ENCODE measurements at regions not wholly inside any gene's neighbourhood (a gene's known extent, or its start where the extent isn't known, plus 50 kb on each side); places are given as distances from the start of the nearest gene placed in this dataset.

DNA sequence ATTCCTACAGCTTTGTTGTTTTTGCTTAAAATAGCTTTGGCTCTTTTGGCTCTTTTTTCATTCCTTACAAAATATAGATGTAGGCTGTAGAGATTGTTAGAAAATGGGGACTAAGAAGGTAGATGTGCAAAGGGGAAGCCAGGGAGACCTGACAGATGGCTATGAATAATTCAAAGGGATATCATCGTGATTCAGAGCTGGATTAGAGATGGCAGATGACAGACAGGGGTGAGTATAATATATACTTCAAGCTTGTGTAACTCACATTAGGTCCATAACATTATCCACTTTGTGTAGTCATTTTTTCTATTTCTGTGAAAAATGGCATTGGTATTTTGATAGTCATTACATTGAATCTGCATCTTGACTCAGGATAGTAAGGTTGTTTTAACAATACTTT is 422.9 kb upstream of the ST6GAL2 start:
- no peaks in the 10 kb centered on the region for H3K4me1 ChIP-seq (replicated peaks)
- no peak overlapping the region for H3K27ac ChIP-seq
- H3K9me3 ChIP-seq (replicated peaks): 0 out of 2 replicates have a peak, but pooled peaks cover 4% of the 10 kb centered on the region
- DNase-seq (ENCODE audit: low read depth in 1 of 2, low spot score in 2 of 2): no peak
- no peak overlapping the region for H3K4me3 ChIP-seq
- no peaks in the 10 kb centered on the region for H3K36me3 ChIP-seq
- H3K27me3 ChIP-seq (replicated peaks): no peaks in the 10 kb centered on the region

DNA sequence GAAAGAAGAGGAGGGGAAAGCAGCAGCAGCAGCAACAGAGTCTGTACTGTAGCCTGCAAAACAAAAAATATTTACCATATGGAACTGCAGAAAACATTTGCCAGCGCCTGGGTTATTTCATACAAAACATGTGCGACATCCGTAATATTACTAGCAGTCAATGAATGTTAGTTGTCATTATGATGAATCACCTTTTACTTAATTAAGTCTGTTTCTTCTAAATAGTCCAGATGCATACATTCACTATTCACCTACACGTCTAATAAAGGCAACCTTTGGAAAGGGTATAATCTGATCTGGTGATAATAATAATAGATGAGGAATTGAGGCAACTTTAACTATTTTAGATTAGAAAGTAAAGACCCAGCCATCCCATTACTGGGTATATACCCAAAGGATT is 426.3 kb upstream of the ST6GAL2 start:
- Histone ChIP-seq H3K36me3 (no peaks in the 10 kb centered on the region), H3K4me1 (replicated peaks) (no peaks in the 10 kb centered on the region), H3K27ac (no peak overlapping the region), H3K4me3 (no peak overlapping the region), H3K9me3 (replicated peaks) (0 out of 2 replicates have a peak, but pooled peaks cover 4% of the 10 kb centered on the region), H3K27me3 (replicated peaks) (no peaks in the 10 kb centered on the region)
- DNase-seq (ENCODE audit: low read depth in 1 of 2, low spot score in 2 of 2): no peak

DNA sequence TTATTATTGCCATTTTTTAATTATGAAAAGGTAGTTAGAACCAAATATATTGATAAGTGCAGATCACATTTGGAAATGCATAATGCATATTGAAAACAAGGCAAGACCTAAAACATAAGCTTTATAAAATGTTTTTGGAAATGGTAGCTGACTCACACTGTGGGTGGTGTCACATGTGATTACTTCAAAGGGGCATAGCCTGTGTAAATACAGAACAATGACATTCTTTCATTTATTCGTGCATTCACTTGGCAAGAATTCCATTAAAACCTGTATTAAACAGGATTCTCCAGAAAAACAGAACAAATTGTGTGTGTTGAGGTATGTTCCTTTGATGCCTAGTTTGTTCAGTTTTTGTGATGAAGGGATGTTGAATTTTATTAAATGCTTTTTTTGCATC is 427.3 kb upstream of the ST6GAL2 start:
- no peaks in the 10 kb centered on the region for H3K27me3 ChIP-seq (replicated peaks)
- no peaks in the 10 kb centered on the region for H3K36me3 ChIP-seq
- DNase-seq (ENCODE audit: low read depth in 1 of 2, low spot score in 2 of 2): no peak
- 0 out of 2 replicates have a peak, but pooled peaks cover 4% of the 10 kb centered on the region for H3K9me3 ChIP-seq (replicated peaks)
- H3K4me3 ChIP-seq: no peak overlapping the region
- H3K27ac ChIP-seq: no peak overlapping the region
- no peaks in the 10 kb centered on the region for H3K4me1 ChIP-seq (replicated peaks)

DNA sequence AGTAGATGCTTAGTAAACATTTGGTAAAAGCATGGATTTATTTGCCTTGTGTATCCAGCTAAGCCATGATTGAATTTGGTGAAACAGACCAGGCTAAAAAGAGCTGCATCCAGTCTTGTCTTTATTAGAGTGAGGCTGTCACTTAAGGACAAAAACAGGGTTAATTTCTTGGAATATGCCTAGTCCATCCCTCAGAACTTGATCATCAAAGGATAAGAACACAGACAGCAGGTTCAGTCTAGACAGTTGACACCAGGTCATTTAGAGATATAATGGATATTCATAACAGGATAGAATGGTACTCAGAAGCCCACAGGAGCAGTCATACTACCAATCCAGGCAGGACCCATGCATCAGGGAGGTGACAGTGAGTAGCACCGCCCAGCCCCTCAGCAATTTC is 434.9 kb upstream of the ST6GAL2 start:
- H3K36me3 ChIP-seq: no peaks in the 10 kb centered on the region
- H3K27ac ChIP-seq: no peak overlapping the region
- no peaks in the 10 kb centered on the region for H3K9me3 ChIP-seq (replicated peaks)

GRCh38 chr2:107322416-107322815 is 436.4 kb upstream of the ST6GAL2 start:
- no peak overlapping the region for H3K4me3 ChIP-seq
- H3K27me3 ChIP-seq (replicated peaks): no peaks in the 10 kb centered on the region
- H3K4me1 ChIP-seq (replicated peaks): no peaks in the 10 kb centered on the region
- DNase-seq (ENCODE audit: low read depth in 1 of 2, low spot score in 2 of 2): no peak
- no peak overlapping the region for H3K27ac ChIP-seq
- no peaks in the 10 kb centered on the region for H3K36me3 ChIP-seq
- no peaks in the 10 kb centered on the region for H3K9me3 ChIP-seq (replicated peaks)

More for the DNA sequence above, 434.9 kb upstream of the ST6GAL2 start:
- H3K4me3 ChIP-seq: no peak overlapping the region
- no peaks in the 10 kb centered on the region for H3K4me1 ChIP-seq (replicated peaks)
- no peaks in the 10 kb centered on the region for H3K27me3 ChIP-seq (replicated peaks)
- no peak for DNase-seq (ENCODE audit: low read depth in 1 of 2, low spot score in 2 of 2)

DNA sequence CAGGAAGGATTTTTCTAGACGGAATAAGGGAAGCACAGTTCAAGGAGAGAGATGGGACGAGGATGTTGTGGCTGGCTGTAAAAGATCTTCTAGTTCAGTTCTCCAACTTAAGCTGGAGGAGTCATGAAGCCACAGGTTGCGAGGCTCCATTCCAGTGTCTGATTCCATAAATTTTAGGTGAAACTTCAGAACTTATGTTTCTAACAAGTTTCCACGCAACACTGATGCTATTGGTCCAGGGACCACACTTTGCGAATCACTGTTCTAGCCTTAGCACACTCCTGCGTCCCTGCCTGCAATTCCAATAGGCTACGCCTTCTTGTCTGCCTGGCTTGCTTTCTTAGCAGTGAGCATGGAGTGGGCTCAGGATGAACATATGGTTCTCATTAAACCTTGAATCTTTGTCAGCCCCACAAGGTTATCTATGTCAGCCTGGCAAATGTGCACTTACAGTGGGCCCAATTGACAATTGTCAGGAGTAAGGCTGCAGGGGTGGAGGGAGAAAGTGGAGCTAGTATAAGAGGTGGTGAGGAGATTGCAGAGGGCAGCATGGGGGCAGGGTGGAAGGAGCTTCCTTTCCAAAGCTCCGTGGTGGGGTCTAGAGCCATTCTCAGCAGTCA is 438.1 kb upstream of the ST6GAL2 start:
- no peak overlapping the region for H3K27ac ChIP-seq

GRCh38 chr2:107325981-107326786 is 440.2 kb upstream of the ST6GAL2 start:
- no peaks in the 10 kb centered on the region for H3K36me3 ChIP-seq
- no peak overlapping the region for H3K27ac ChIP-seq
- 0 out of 2 replicates have a peak, but pooled peaks cover 3% of the 10 kb centered on the region for H3K9me3 ChIP-seq (replicated peaks)
- DNase-seq (ENCODE audit: low read depth in 1 of 2, low spot score in 2 of 2): no peak
- H3K4me1 ChIP-seq (replicated peaks): no peaks in the 10 kb centered on the region
- H3K4me3 ChIP-seq: no peak overlapping the region
- no peaks in the 10 kb centered on the region for H3K27me3 ChIP-seq (replicated peaks)

More for the DNA sequence above, 438.1 kb upstream of the ST6GAL2 start:
- Histone ChIP-seq H3K4me1 (replicated peaks) (no peaks in the 10 kb centered on the region), H3K4me3 (no peak overlapping the region), H3K9me3 (replicated peaks) (no peaks in the 10 kb centered on the region), H3K36me3 (no peaks in the 10 kb centered on the region), H3K27me3 (replicated peaks) (no peaks in the 10 kb centered on the region)
- DNase-seq (ENCODE audit: low read depth in 1 of 2, low spot score in 2 of 2): no peak

- H3K4me1 ChIP-seq (replicated peaks): no peaks in the 10 kb centered on the region
- H3K27ac ChIP-seq: no peak overlapping the region
- H3K36me3 ChIP-seq: no peaks in the 10 kb centered on the region
- no peaks in the 10 kb centered on the region for H3K27me3 ChIP-seq (replicated peaks)
- H3K9me3 ChIP-seq (replicated peaks): 0 out of 2 replicates have a peak, but pooled peaks cover 3% of the 10 kb centered on the region
- no peak for DNase-seq (ENCODE audit: low read depth in 1 of 2, low spot score in 2 of 2)
- no peak overlapping the region for H3K4me3 ChIP-seq
These were observed 448.3 kb upstream of the ST6GAL2 start for GRCh38 chr2:107334306-107334705.

DNA sequence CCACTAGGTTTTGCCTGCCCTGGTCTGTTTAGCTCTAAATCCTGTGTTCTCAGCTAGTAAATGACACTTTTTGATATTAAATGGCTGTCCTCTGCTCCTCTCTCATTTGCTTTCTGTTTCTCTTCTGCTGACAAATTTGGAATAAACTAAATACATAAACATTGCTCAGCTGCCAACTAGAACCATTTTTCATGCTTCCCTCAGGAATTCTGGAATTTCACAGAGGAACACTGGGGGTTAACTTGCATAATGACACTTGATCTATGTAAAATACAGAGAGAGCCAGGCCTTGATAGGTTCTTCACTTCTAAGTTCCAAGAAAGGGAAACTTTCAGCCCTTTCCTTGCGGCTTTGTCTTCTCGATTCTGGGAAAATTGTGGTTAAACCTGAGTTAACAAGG is 450.6 kb upstream of the ST6GAL2 start:
- H3K9me3 ChIP-seq (replicated peaks): no peaks in the 10 kb centered on the region
- DNase-seq (ENCODE audit: low read depth in 1 of 2, low spot score in 2 of 2): no peak
- no peak overlapping the region for H3K27ac ChIP-seq

GRCh38 chr2:107337209-107337898 is 451.4 kb upstream of the ST6GAL2 start:
- Histone ChIP-seq H3K27me3 (replicated peaks) (no peaks in the 10 kb centered on the region), H3K4me3 (no peak overlapping the region), H3K4me1 (replicated peaks) (no peaks in the 10 kb centered on the region), H3K36me3 (no peaks in the 10 kb centered on the region), H3K27ac (no peak overlapping the region), H3K9me3 (replicated peaks) (no peaks in the 10 kb centered on the region)
- no peak for DNase-seq (ENCODE audit: low read depth in 1 of 2, low spot score in 2 of 2)

More for the DNA sequence above, 450.6 kb upstream of the ST6GAL2 start:
- Histone ChIP-seq H3K4me3 (no peak overlapping the region), H3K27me3 (replicated peaks) (no peaks in the 10 kb centered on the region), H3K4me1 (replicated peaks) (no peaks in the 10 kb centered on the region), H3K36me3 (no peaks in the 10 kb centered on the region)

GRCh38 chr2:107338059-107338458 is 452.1 kb upstream of the ST6GAL2 start:
- no peak overlapping the region for H3K4me3 ChIP-seq
- no peak for DNase-seq (ENCODE audit: low read depth in 1 of 2, low spot score in 2 of 2)
- no peaks in the 10 kb centered on the region for H3K4me1 ChIP-seq (replicated peaks)
- H3K27ac ChIP-seq: no peak overlapping the region
- H3K36me3 ChIP-seq: no peaks in the 10 kb centered on the region
- no peaks in the 10 kb centered on the region for H3K9me3 ChIP-seq (replicated peaks)
- H3K27me3 ChIP-seq (replicated peaks): no peaks in the 10 kb centered on the region

- no peaks in the 10 kb centered on the region for H3K4me1 ChIP-seq (replicated peaks)
- no peak overlapping the region for H3K4me3 ChIP-seq
- H3K36me3 ChIP-seq: no peaks in the 10 kb centered on the region
- no peak overlapping the region for H3K27ac ChIP-seq
- DNase-seq (ENCODE audit: low read depth in 1 of 2, low spot score in 2 of 2): no peak
- no peaks in the 10 kb centered on the region for H3K27me3 ChIP-seq (replicated peaks)
- H3K9me3 ChIP-seq (replicated peaks): no peaks in the 10 kb centered on the region
These were observed 452.6 kb upstream of the ST6GAL2 start for GRCh38 chr2:107338571-107338970.

- H3K27me3 ChIP-seq (replicated peaks): no peaks in the 10 kb centered on the region
- H3K4me1 ChIP-seq (replicated peaks): no peaks in the 10 kb centered on the region
- no peak for DNase-seq (ENCODE audit: low read depth in 1 of 2, low spot score in 2 of 2)
- no peak overlapping the region for H3K4me3 ChIP-seq
- H3K36me3 ChIP-seq: no peaks in the 10 kb centered on the region
- no peak overlapping the region for H3K27ac ChIP-seq
- no peaks in the 10 kb centered on the region for H3K9me3 ChIP-seq (replicated peaks)
These were observed 455.0 kb upstream of the ST6GAL2 start for GRCh38 chr2:107340955-107341354.

- no peaks in the 10 kb centered on the region for H3K36me3 ChIP-seq
- no peak for DNase-seq (ENCODE audit: low read depth in 1 of 2, low spot score in 2 of 2)
- no peak overlapping the region for H3K4me3 ChIP-seq
- no peaks in the 10 kb centered on the region for H3K9me3 ChIP-seq (replicated peaks)
- H3K27me3 ChIP-seq (replicated peaks): no peaks in the 10 kb centered on the region
- no peak overlapping the region for H3K27ac ChIP-seq
- no peaks in the 10 kb centered on the region for H3K4me1 ChIP-seq (replicated peaks)
These were observed 463.4 kb upstream of the ST6GAL2 start for GRCh38 chr2:107349329-107349728.
